ENCODE measurements at regions not wholly inside any gene's neighbourhood (a gene's known extent, or its start where the extent isn't known, plus 50 kb on each side); places are given as distances from the start of the nearest gene placed in this dataset.

GRCh38 chr3:177600411-177600810 lies 403.1 kb upstream of the TBL1XR1 start:
- no peak for TF ChIP-seq CTCF (conservative IDR thresholded peaks at IDR 0.05; ENCODE audit: low read depth, low read length)
- no peak for DNase-seq (ENCODE audit: low read depth)

GRCh38 chr3:177601152-177601551 lies 403.9 kb upstream of the TBL1XR1 start:
- DNase-seq (ENCODE audit: low read depth): no peak
- TF ChIP-seq CTCF (conservative IDR thresholded peaks at IDR 0.05; ENCODE audit: low read depth, low read length): no peak
- no peak overlapping the region for H3K4me3 ChIP-seq (ENCODE audit: low read length)

More at GRCh38 chr3:177600411-177600810, 403.1 kb upstream of the TBL1XR1 start:
- no peak overlapping the region for H3K4me3 ChIP-seq (ENCODE audit: low read length)

- H3K4me3 ChIP-seq (ENCODE audit: low read length): no peak overlapping the region
- DNase-seq (ENCODE audit: low read depth): no peak
- TF ChIP-seq CTCF (conservative IDR thresholded peaks at IDR 0.05; ENCODE audit: low read depth, low read length): no peak
These were observed 405.4 kb upstream of the TBL1XR1 start for GRCh38 chr3:177602601-177603147.

- no peak for TF ChIP-seq CTCF (conservative IDR thresholded peaks at IDR 0.05; ENCODE audit: low read depth, low read length)
- no peak for DNase-seq (ENCODE audit: low read depth)
- no peak overlapping the region for H3K4me3 ChIP-seq (ENCODE audit: low read length)
These were observed 405.9 kb upstream of the TBL1XR1 start for GRCh38 chr3:177603148-177603603.

- TF ChIP-seq CTCF (conservative IDR thresholded peaks at IDR 0.05; ENCODE audit: low read depth, low read length): no peak
- H3K4me3 ChIP-seq (ENCODE audit: low read length): no peak overlapping the region
- DNase-seq (ENCODE audit: low read depth): no peak
These were observed 406.9 kb upstream of the TBL1XR1 start for GRCh38 chr3:177604181-177604580.

GRCh38 chr3:177606891-177607290 lies 409.6 kb upstream of the TBL1XR1 start:
- no peak for TF ChIP-seq CTCF (conservative IDR thresholded peaks at IDR 0.05; ENCODE audit: low read depth, low read length)
- DNase-seq (ENCODE audit: low read depth): no peak
- H3K4me3 ChIP-seq (ENCODE audit: low read length): no peak overlapping the region

DNA sequence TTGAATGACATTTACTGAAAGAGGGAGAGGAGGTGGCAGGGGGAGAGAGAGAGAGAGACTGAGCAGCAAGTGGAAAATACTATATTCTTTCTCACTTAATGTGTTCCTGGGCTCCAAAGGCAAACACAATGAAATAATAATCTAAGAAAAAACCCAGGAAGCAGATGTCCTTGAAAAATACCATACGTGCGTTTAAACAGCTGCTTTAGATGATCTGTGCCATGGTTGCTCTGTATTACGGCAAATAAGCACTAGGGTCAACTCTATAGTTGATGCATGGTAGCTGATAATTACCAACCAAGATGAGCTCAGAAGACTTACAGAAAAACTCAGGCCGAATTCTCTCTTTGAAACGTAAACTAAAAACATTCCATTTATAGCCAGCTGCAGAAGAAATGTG lies 410.3 kb upstream of the TBL1XR1 start:
- TF ChIP-seq CTCF (conservative IDR thresholded peaks at IDR 0.05; ENCODE audit: low read depth, low read length): no peak
- no peak overlapping the region for H3K4me3 ChIP-seq (ENCODE audit: low read length)
- DNase-seq (ENCODE audit: low read depth): no peak
